MM.1S (cell line): ENCODE measurements at regions not wholly inside any gene's neighbourhood (a gene's known extent, or its start where the extent isn't known, plus 50 kb on each side); places are given as distances from the start of the nearest gene placed in this dataset.

ENCODE experiments used
- DNase-seq: peaks from one replicate; pipeline ENCODE4 v3.0.0-alpha.2; 2015
- H2AFZ ChIP-seq: fragments of 300-600 bp; sonication (generic); 2 replicates; pipeline ENCODE4 v1.6.0; 2016; ENCODE audit warnings: antibody characterized with exemption, low read length
- H3F3A ChIP-seq: fragments of 300-600 bp; sonication (generic); 2 replicates; pipeline ENCODE4 v1.6.1; 2016; ENCODE audit warnings: mild to moderate bottlenecking, antibody characterized with exemption, low read length, moderate library complexity, mixed read lengths; ENCODE audit not compliant: insufficient read depth
- H3K27ac ChIP-seq: fragments of 300-600 bp; sonication (generic); 2 replicates; pipeline ENCODE4 v1.5.1; 2016; ENCODE audit warnings: mild to moderate bottlenecking, low read length
- H3K27me3 ChIP-seq: fragments of 300-600 bp; sonication (generic); replicated peaks from 2 replicates; pipeline ENCODE4 v1.6.0; 2016; ENCODE audit warnings: low read length; ENCODE audit not compliant: insufficient read depth
- H3K36me3 ChIP-seq: fragments of 300-600 bp; sonication (generic); replicated peaks from 2 replicates; pipeline ENCODE4 v1.6.1; 2016; ENCODE audit warnings: mild to moderate bottlenecking, low read length, mixed read lengths; ENCODE audit not compliant: insufficient read depth
- H3K4me1 ChIP-seq: fragments of 300-600 bp; sonication (generic); 2 replicates; pipeline ENCODE4 v1.6.1; 2016; ENCODE audit warnings: low read length, mixed read lengths
- H3K4me2 ChIP-seq: fragments of 300-600 bp; sonication (generic); 2 replicates; pipeline ENCODE4 v1.6.0; 2016; ENCODE audit warnings: low read depth, low read length
- H3K4me3 ChIP-seq: fragments of 300-600 bp; sonication (generic); 2 replicates; pipeline ENCODE4 v1.5.1; 2016; ENCODE audit warnings: low read length, mixed read lengths
- H3K79me2 ChIP-seq: fragments of 300-600 bp; sonication (generic); 2 replicates; pipeline ENCODE4 v1.6.1; 2016; ENCODE audit warnings: mixed run types, low read length, mixed read lengths
- H3K9ac ChIP-seq: fragments of 300-600 bp; sonication (generic); 2 replicates; pipeline ENCODE4 v1.6.1; 2016; ENCODE audit warnings: low read length, mixed read lengths
- H3K9me2 ChIP-seq: fragments of 300-600 bp; sonication (generic); replicated peaks from 2 replicates; pipeline ENCODE4 v1.6.1; 2016; ENCODE audit warnings: mild to moderate bottlenecking, low read length, mixed read lengths; ENCODE audit not compliant: insufficient read depth
- H3K9me3 ChIP-seq: fragments of 300-600 bp; sonication (generic); replicated peaks from 2 replicates; pipeline ENCODE4 v1.6.1; 2016; ENCODE audit warnings: mild to moderate bottlenecking, low read length, mixed read lengths; ENCODE audit not compliant: insufficient read depth
- H4K20me1 ChIP-seq: fragments of 300-600 bp; sonication (generic); 2 replicates; pipeline ENCODE4 v1.6.1; 2016; ENCODE audit warnings: mild to moderate bottlenecking, low read length, moderate library complexity, mixed read lengths; ENCODE audit not compliant: insufficient read depth
- CTCF ChIP-seq: fragments of 300-600 bp; sonication (generic); IDR thresholded peaks from 2 replicates; pipeline ENCODE4 v1.5.1; 2016; ENCODE audit warnings: antibody characterized with exemption, low read length, mixed read lengths
- EZH2 ChIP-seq: fragments of 300-600 bp; sonication (generic); optimal IDR thresholded peaks from 2 replicates; pipeline ENCODE3; 2017; ENCODE audit warnings: low read depth, mild to moderate bottlenecking, antibody characterized with exemption, low read length, mixed read lengths
- EZH2phosphoT487 ChIP-seq: fragments of 300-600 bp; sonication (generic); IDR thresholded peaks from 2 replicates; pipeline ENCODE4 v1.6.1; 2018; ENCODE audit warnings: antibody characterized with exemption, low read length

DNA sequence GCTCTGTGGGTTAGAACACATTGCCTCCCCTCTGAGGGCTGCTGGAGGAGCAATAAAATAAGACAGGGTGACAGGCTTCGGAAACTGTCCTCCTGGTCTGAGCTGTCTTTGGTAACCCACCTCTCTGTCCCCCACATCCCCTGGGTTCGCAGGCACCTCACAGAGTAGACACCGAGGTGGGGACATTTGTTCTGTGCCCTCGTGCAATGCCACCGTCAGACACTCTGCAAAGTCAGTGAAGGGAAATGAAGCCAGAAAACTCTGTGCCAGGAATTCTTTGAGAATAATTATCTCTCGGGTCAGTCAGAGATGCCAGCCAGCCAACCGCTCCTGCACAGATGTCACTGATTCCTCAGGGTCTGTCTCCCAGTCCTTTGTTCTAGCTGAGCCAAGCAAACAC, 493.6 kb downstream of the FOXO1 start:
- no peaks in the 10 kb centered on the region for H3K79me2 ChIP-seq
- no peak overlapping the region for H3K4me2 ChIP-seq
- no peaks in the 10 kb centered on the region for H4K20me1 ChIP-seq
- H3K9me3 ChIP-seq: no peaks in the 10 kb centered on the region
- H3K4me1 ChIP-seq: no peaks in the 10 kb centered on the region
- no peak overlapping the region for H3K9ac ChIP-seq
- no peaks in the 10 kb centered on the region for H3K36me3 ChIP-seq
- no peak for DNase-seq
- H2AFZ ChIP-seq: no peak overlapping the region
- no peak overlapping the region for H3K4me3 ChIP-seq
- TF ChIP-seq CTCF: no peak
- no peak for TF ChIP-seq EZH2phosphoT487
- no peak for TF ChIP-seq EZH2
- no peaks in the 10 kb centered on the region for H3K27me3 ChIP-seq
- no peaks in the 10 kb centered on the region for H3K9me2 ChIP-seq
- H3K27ac ChIP-seq: no peak overlapping the region
- H3F3A ChIP-seq: no peaks in the 10 kb centered on the region

GRCh38 chr13:40175639-40176038, 490.8 kb downstream of the FOXO1 start:
- Histone ChIP-seq H3K9me2 (no peaks in the 10 kb centered on the region), H3F3A (no peaks in the 10 kb centered on the region), H3K4me1 (no peaks in the 10 kb centered on the region), H3K27me3 (no peaks in the 10 kb centered on the region), H3K27ac (no peak overlapping the region), H2AFZ (no peak overlapping the region), H4K20me1 (no peaks in the 10 kb centered on the region), H3K9me3 (no peaks in the 10 kb centered on the region), H3K9ac (no peak overlapping the region), H3K4me3 (no peak overlapping the region), H3K79me2 (no peaks in the 10 kb centered on the region), H3K36me3 (no peaks in the 10 kb centered on the region), H3K4me2 (no peak overlapping the region)
- no peak for DNase-seq
- TF ChIP-seq EZH2 (no peak), CTCF (no peak), EZH2phosphoT487 (no peak)

DNA sequence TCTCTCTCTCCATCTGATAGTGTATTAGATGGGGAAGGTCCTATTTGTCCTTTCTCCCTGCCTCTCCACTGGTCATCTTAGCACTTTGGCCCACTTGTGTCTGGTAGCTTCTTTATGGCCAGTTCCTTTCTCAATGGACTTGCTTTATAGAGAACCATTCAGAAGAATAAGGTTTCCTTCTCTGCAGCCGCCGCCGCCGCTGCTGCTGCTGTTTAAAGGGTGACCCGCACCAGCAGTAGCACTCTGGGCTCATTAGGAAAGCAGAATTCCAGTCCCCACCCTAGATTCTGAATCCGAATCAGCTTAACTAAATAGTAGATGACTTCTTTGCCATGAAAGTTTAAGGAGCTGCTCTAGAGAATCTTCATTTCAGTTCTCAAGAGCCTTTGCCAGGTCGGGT, 490.2 kb downstream of the FOXO1 start:
- H3K27ac ChIP-seq: no peak overlapping the region
- no peaks in the 10 kb centered on the region for H4K20me1 ChIP-seq
- no peaks in the 10 kb centered on the region for H3F3A ChIP-seq
- no peaks in the 10 kb centered on the region for H3K27me3 ChIP-seq
- TF ChIP-seq EZH2phosphoT487 (no peak), CTCF (no peak), EZH2 (no peak)
- no peak overlapping the region for H3K4me2 ChIP-seq
- DNase-seq: no peak
- no peaks in the 10 kb centered on the region for H3K9me3 ChIP-seq
- no peak overlapping the region for H3K4me3 ChIP-seq
- no peaks in the 10 kb centered on the region for H3K36me3 ChIP-seq
- no peaks in the 10 kb centered on the region for H3K79me2 ChIP-seq
- no peak overlapping the region for H2AFZ ChIP-seq
- no peak overlapping the region for H3K9ac ChIP-seq
- no peaks in the 10 kb centered on the region for H3K4me1 ChIP-seq
- H3K9me2 ChIP-seq: no peaks in the 10 kb centered on the region

DNA sequence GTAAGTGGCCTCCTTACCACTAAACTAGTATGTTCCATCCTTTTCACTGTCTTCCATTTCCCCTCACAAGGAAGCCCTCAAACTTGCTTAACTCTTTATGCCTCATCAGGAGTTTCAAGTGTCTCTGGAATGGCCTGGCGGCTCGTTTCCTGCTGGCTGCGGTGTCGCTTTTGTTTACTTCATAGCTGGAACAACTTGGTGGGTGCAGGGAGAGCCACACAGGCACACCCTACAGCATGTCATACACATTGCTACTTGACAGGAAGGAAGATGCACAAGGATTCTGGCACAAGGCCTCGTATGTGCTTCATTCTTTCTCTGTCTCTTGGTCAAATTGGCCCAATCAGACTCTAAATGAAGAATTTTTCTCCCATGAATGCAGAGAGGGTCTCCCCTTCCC, 488.3 kb downstream of the FOXO1 start:
- TF ChIP-seq EZH2: no peak
- TF ChIP-seq CTCF: no peak
- TF ChIP-seq EZH2phosphoT487: no peak
- Histone ChIP-seq H3K4me2 (no peak overlapping the region), H2AFZ (no peak overlapping the region), H3K36me3 (no peaks in the 10 kb centered on the region), H4K20me1 (no peaks in the 10 kb centered on the region), H3K27ac (no peak overlapping the region), H3K9me3 (no peaks in the 10 kb centered on the region), H3K79me2 (no peaks in the 10 kb centered on the region), H3K4me3 (no peak overlapping the region), H3K9ac (no peak overlapping the region), H3K27me3 (no peaks in the 10 kb centered on the region), H3K4me1 (no peaks in the 10 kb centered on the region), H3F3A (no peaks in the 10 kb centered on the region), H3K9me2 (no peaks in the 10 kb centered on the region)
- no peak for DNase-seq
